ENCODE measurements at regions not wholly inside any gene's neighbourhood (a gene's known extent, or its start where the extent isn't known, plus 50 kb on each side); places are given as distances from the start of the nearest gene placed in this dataset.
"Not testable (repeated sequence)": the region's sequence is repeated elsewhere in the genome, so short reads cannot be mapped to it uniquely, and the experiment has no call there.

GRCh38 chr9:39008907-39009306 lies 279.1 kb downstream of the CNTNAP3 start:
- not testable (repeated sequence) for TF ChIP-seq POLR2A (IDR thresholded peaks at IDR 0.05)
- TF ChIP-seq, protein P1, sequence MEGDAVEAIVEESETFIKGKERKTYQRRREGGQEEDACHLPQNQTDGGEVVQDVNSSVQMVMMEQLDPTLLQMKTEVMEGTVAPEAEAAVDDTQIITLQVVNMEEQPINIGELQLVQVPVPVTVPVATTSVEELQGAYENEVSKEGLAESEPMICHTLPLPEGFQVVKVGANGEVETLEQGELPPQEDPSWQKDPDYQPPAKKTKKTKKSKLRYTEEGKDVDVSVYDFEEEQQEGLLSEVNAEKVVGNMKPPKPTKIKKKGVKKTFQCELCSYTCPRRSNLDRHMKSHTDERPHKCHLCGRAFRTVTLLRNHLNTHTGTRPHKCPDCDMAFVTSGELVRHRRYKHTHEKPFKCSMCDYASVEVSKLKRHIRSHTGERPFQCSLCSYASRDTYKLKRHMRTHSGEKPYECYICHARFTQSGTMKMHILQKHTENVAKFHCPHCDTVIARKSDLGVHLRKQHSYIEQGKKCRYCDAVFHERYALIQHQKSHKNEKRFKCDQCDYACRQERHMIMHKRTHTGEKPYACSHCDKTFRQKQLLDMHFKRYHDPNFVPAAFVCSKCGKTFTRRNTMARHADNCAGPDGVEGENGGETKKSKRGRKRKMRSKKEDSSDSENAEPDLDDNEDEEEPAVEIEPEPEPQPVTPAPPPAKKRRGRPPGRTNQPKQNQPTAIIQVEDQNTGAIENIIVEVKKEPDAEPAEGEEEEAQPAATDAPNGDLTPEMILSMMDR (IDR thresholded peaks at IDR 0.05): not testable (repeated sequence)

All from body of pancreas (tissue), 4 donors.